ENCODE measurements at regions not wholly inside any gene's neighbourhood (a gene's known extent, or its start where the extent isn't known, plus 50 kb on each side); places are given as distances from the start of the nearest gene placed in this dataset.

GRCh38 chr10:91150631-91151030, 69.8 kb upstream of the PCGF5 start:
- DNase-seq, result no peak

- DNase-seq, result no peak
Observed at GRCh38 chr10:91153508-91153907, 67.0 kb upstream of the PCGF5 start.

GRCh38 chr10:91154842-91155241, 65.6 kb upstream of the PCGF5 start:
- no peak for DNase-seq

- no peak for DNase-seq
Observed at GRCh38 chr10:91156196-91156595, 64.3 kb upstream of the PCGF5 start.

- DNase-seq, result no peak
Observed at GRCh38 chr10:91159254-91159783, 61.1 kb upstream of the PCGF5 start.

- DNase-seq, result no peak
Observed at GRCh38 chr10:91162050-91162494, 58.4 kb upstream of the PCGF5 start.

DNA sequence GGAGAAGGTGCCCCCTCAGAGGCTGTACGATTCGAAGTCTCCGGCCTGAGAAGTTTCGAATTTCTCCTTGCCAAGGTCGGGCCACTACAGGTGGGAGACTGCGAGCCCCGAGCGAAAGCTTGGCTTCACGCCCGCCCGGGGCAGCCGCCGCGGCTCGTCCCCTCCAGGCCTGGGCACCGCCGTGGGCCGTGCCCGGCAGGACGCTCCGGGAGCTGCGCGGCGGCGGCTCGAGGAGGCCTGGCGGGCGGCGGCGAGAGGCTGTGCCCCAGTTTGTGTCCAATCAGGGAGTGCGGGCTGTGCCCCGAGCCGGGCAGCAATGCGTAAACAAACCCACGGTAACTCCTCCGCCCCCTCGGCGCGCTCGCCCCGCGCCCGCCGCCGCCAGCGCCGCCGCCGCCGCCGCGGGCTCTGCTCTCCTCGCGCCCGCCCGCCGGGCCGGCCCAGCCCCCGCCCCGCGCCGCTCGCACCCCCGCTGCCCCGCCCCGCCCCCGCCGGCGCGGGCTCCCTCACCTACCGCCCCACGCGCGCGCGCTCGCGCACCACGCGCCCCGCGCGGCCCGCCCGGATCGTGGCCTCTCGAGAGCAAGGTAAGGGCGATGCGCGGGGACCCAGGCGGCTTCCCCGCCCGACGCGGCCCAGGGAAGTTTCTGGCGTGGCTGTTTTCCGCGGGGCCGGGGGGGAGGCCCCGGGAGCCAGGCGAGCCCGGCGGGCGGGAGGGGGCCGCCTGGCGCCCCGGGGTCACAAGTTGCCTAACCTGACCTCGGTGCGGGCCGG, 57.8 kb upstream of the PCGF5 start:
- peak; percentile 71 for DNase-seq

- DNase-seq, result peak; percentile 62
Observed at GRCh38 chr10:91163269-91163868, 57.1 kb upstream of the PCGF5 start.

- DNase-seq, result peak; percentile 70
Observed at GRCh38 chr10:91163869-91164474, 56.5 kb upstream of the PCGF5 start.

DNA sequence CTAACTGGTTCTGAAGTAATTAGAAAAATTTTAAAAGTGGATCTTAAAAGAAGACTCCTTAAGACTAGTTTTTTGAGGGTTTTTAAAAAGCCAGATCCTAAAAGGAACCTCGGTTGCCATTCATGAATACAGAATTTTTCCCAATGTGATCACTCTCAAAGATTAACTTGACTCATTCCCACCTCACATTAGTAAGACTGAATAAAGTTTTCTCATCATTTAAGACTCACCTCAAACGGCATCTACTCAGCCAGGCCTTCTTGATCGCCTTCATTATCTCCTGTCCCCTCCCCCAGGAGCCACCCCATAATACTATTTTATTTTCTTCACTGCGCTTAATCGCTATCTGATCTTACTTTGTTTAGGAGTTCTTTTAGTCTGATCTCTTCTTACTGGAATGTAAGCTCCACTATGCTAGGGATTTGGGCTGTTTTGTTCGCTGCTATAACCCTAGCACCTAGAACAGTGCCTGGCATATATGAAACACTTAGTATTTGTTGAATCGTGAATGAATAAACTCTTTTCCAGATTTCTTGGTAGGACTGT, 55.9 kb upstream of the PCGF5 start:
- DNase-seq, result no peak

GRCh38 chr10:91167406-91167805, 53.1 kb upstream of the PCGF5 start:
- no peak for DNase-seq

- no peak for DNase-seq
Observed at GRCh38 chr10:91170418-91170817, 50.0 kb upstream of the PCGF5 start.

Data from stimulated activated naive CD4-positive, alpha-beta T cell treated with Interleukin-2 at 50 U/mL for 16 hours (primary cell).